Activated naive CD8-positive, alpha-beta T cell treated with anti-CD3 and anti-CD28 coated beads, Interleukin-2, amount 50 U/mL, for 24 hours (primary cell): ENCODE measurements at regions not wholly inside any gene's neighbourhood (a gene's known extent, or its start where the extent isn't known, plus 50 kb on each side); places are given as distances from the start of the nearest gene placed in this dataset.

Experiments used
- ATAC-seq: fragments of 150-1000 bp; cut with Tn5 transposase; one replicate; pipeline ENCODE4 v1.10.0; 2021
- DNase-seq: peaks from one replicate; pipeline ENCODE4 v3.0.0; 2021
- H3K27ac Mint-ChIP-seq: one replicate; pipeline ENCODE4 v1.8.0; 2021; ENCODE audit warnings: mild to moderate bottlenecking, mixed read lengths
- H3K27me3 Mint-ChIP-seq: one replicate; pipeline ENCODE4 v1.8.0; 2021; ENCODE audit warnings: mixed read lengths
- H3K36me3 Mint-ChIP-seq: one replicate; pipeline ENCODE4 v1.8.0; 2021; ENCODE audit warnings: low read depth, mixed read lengths
- H3K4me1 Mint-ChIP-seq: one replicate; pipeline ENCODE4 v1.8.0; 2021; ENCODE audit warnings: mixed read lengths
- H3K4me3 Mint-ChIP-seq: one replicate; pipeline ENCODE4 v1.8.0; 2021; ENCODE audit warnings: mild to moderate bottlenecking, moderate library complexity, mixed read lengths
- H3K9me3 Mint-ChIP-seq: one replicate; pipeline ENCODE4 v1.8.0; 2021; ENCODE audit warnings: mixed read lengths

GRCh38 chr4:66059556-66059955 is 389.3 kb upstream of the EPHA5 start:
- ATAC-seq, result no peak
- no peaks in the 10 kb centered on the region for H3K4me1 Mint-ChIP-seq
- no peak overlapping the region for H3K27ac Mint-ChIP-seq
- no peak overlapping the region for H3K4me3 Mint-ChIP-seq
- DNase-seq, result no peak
- peaks cover 22% of the 10 kb centered on the region for H3K9me3 Mint-ChIP-seq
- no peaks in the 10 kb centered on the region for H3K27me3 Mint-ChIP-seq
- H3K36me3 Mint-ChIP-seq, result no peaks in the 10 kb centered on the region

DNA sequence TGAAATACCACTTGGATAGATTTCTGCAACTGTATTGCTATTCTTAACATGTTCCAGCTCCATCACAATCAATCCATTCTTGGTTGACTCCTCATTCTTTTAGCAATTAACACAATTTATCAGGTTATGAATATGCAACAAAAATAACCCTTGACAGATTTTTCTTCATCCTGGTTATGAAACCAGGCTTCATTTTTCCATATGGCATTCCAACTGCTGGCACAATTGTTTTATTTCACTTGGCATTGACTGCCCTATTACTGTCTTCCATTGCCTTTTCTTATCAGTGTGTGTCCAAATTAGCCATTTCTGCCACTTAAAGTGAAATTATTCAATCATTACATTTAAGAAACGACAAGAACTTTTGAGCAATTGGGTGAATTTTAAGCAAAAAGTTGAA is 388.8 kb upstream of the EPHA5 start:
- H3K36me3 Mint-ChIP-seq, result no peaks in the 10 kb centered on the region
- DNase-seq (no peak), ATAC-seq (no peak)
- H3K27ac Mint-ChIP-seq, result no peak overlapping the region
- H3K27me3 Mint-ChIP-seq, result no peaks in the 10 kb centered on the region
- no peaks in the 10 kb centered on the region for H3K4me1 Mint-ChIP-seq
- H3K4me3 Mint-ChIP-seq, result no peak overlapping the region
- peaks cover 22% of the 10 kb centered on the region for H3K9me3 Mint-ChIP-seq

GRCh38 chr4:66055999-66056398 is 385.7 kb upstream of the EPHA5 start:
- Mint-ChIP-seq H3K4me1 (no peaks in the 10 kb centered on the region), H3K4me3 (no peak overlapping the region), H3K9me3 (peaks cover 22% of the 10 kb centered on the region), H3K27me3 (no peaks in the 10 kb centered on the region), H3K27ac (no peak overlapping the region), H3K36me3 (no peaks in the 10 kb centered on the region)
- DNase-seq, result no peak
- no peak for ATAC-seq

DNA sequence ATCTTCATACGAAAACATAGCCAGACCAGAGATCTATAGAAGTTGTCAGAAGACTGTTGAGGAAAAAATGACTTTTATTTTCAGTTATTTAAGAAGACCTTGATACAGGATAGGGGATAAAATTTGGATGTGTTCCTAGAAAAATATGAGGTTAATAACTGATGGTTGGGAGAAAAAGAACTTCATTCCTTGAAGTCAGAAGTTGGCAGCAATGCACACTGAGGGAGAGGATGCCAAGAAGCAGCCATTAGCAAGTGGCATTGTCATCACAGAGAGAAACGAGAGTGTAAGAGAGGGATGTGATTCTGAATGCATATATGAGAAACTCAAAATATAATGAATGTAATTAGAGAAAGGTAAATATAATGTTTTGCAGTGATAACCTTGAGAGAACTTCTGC is 382.1 kb upstream of the EPHA5 start:
- H3K9me3 Mint-ChIP-seq, result peaks cover 24% of the 10 kb centered on the region
- H3K36me3 Mint-ChIP-seq, result no peaks in the 10 kb centered on the region
- no peaks in the 10 kb centered on the region for H3K4me1 Mint-ChIP-seq
- H3K27ac Mint-ChIP-seq, result no peak overlapping the region
- no peaks in the 10 kb centered on the region for H3K27me3 Mint-ChIP-seq
- DNase-seq (no peak), ATAC-seq (no peak)
- H3K4me3 Mint-ChIP-seq, result no peak overlapping the region

DNA sequence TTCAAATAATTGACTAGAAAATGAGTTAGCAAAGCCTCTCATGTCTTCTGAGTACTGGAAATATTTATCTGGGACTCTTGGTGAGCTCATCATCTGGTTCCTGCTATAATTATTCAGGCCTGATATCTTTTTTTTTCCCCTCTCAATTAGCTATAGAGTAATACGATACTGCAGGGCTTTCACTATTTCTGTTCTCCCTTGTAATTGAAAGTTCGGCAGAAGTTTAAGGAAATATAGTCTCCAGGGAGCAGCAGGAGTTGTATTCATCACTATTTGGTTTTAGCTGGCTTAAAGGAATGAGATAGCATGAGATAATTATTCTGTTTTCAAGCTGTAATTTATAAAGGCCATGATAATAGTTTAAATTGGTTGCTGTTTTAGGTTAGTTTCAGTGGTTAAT is 378.6 kb upstream of the EPHA5 start:
- no peaks in the 10 kb centered on the region for H3K27me3 Mint-ChIP-seq
- H3K9me3 Mint-ChIP-seq, result peaks cover 13% of the 10 kb centered on the region
- no peaks in the 10 kb centered on the region for H3K36me3 Mint-ChIP-seq
- ATAC-seq, result no peak
- no peak for DNase-seq
- H3K4me1 Mint-ChIP-seq, result no peaks in the 10 kb centered on the region
- H3K4me3 Mint-ChIP-seq, result no peak overlapping the region
- H3K27ac Mint-ChIP-seq, result no peak overlapping the region

DNA sequence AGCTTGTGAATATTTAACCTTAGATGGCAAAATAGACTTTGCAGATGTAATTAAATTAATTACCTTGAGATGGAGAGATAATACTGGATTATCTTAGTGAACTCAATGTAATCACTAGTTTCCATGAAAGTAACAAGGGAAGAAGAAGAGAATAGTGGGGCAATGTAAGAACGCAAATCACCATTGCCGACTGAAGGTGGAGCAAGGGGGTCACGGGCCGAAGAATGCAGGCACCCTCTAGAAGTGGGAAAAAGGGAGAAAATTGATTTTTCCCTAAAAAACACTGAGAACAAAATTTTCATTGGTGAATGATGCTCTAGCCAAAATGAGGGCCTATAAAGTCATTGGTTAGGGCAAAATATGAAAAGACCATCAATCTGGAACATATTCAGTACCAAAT is 375.6 kb upstream of the EPHA5 start:
- Mint-ChIP-seq H3K9me3 (peaks cover 10% of the 10 kb centered on the region), H3K4me3 (no peak overlapping the region), H3K27ac (no peak overlapping the region), H3K36me3 (no peaks in the 10 kb centered on the region), H3K4me1 (no peaks in the 10 kb centered on the region), H3K27me3 (no peaks in the 10 kb centered on the region)
- DNase-seq, result no peak
- ATAC-seq, result no peak

- no peak overlapping the region for H3K4me3 Mint-ChIP-seq
- DNase-seq, result no peak
- H3K27ac Mint-ChIP-seq, result no peak overlapping the region
- no peak for ATAC-seq
- no peaks in the 10 kb centered on the region for H3K4me1 Mint-ChIP-seq
- H3K9me3 Mint-ChIP-seq, result peaks cover 10% of the 10 kb centered on the region
- no peaks in the 10 kb centered on the region for H3K27me3 Mint-ChIP-seq
- H3K36me3 Mint-ChIP-seq, result no peaks in the 10 kb centered on the region
These were observed 365.4 kb upstream of the EPHA5 start for GRCh38 chr4:66035701-66036100.

- Mint-ChIP-seq H3K4me1 (no peaks in the 10 kb centered on the region), H3K9me3 (peaks cover 10% of the 10 kb centered on the region), H3K4me3 (no peak overlapping the region), H3K27ac (no peak overlapping the region), H3K27me3 (no peaks in the 10 kb centered on the region), H3K36me3 (no peaks in the 10 kb centered on the region)
- no peak for DNase-seq
- ATAC-seq, result no peak
These were observed 364.4 kb upstream of the EPHA5 start for GRCh38 chr4:66034671-66035070.

DNA sequence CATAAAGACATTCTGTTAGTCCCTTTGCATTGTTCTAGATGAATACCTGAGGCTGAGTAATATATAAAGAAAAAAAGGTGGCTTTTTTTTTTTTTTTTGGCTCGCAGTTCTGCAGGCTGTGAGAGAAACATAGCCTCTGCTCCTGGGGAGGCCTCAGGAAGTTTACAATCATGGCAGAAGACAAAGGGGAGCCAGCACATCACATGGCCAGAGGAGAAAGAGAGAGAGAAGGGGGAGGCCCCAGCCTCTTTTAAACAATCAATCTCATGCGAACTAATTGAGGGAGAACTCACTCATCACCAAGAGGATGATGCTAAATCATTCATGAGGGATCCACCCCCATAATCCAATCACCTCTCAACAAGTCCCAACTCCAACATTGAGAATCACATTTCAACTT is 364.0 kb upstream of the EPHA5 start:
- DNase-seq (no peak), ATAC-seq (no peak)
- Mint-ChIP-seq H3K27ac (no peak overlapping the region), H3K4me3 (no peak overlapping the region), H3K9me3 (peaks cover 10% of the 10 kb centered on the region), H3K36me3 (no peaks in the 10 kb centered on the region), H3K27me3 (no peaks in the 10 kb centered on the region), H3K4me1 (no peaks in the 10 kb centered on the region)

GRCh38 chr4:66032571-66032970 is 362.3 kb upstream of the EPHA5 start:
- no peak for ATAC-seq
- Mint-ChIP-seq H3K27ac (no peak overlapping the region), H3K9me3 (peaks cover 14% of the 10 kb centered on the region), H3K4me3 (no peak overlapping the region), H3K27me3 (no peaks in the 10 kb centered on the region), H3K4me1 (no peaks in the 10 kb centered on the region), H3K36me3 (no peaks in the 10 kb centered on the region)
- no peak for DNase-seq

DNA sequence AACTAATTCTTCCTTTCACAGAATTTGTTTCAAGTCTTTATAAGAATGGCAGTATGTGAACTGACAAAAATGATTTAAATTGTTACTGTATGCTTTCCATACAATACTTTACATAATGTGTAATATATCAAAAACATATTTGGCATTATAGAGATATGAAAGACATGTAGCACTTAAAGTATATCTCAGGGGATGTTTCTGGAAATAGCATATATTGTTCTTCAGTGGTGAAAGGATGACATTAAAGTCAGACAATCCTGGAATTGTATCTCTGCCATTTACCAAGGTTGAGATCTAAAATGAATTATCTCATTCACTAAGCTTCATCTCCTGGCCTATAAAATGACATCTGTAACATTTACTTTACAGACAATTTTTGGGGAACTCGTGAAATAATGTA is 358.4 kb upstream of the EPHA5 start:
- Mint-ChIP-seq H3K4me3 (no peak overlapping the region), H3K4me1 (no peaks in the 10 kb centered on the region), H3K36me3 (no peaks in the 10 kb centered on the region), H3K9me3 (peaks cover 22% of the 10 kb centered on the region), H3K27ac (no peak overlapping the region), H3K27me3 (no peaks in the 10 kb centered on the region)
- ATAC-seq, result no peak
- no peak for DNase-seq

- peaks cover 28% of the 10 kb centered on the region for H3K9me3 Mint-ChIP-seq
These were observed 352.8 kb upstream of the EPHA5 start for GRCh38 chr4:66023061-66023460.

GRCh38 chr4:66017671-66018070 is 347.4 kb upstream of the EPHA5 start:
- DNase-seq (no peak), ATAC-seq (no peak)
- peaks cover 40% of the 10 kb centered on the region for H3K9me3 Mint-ChIP-seq
- H3K36me3 Mint-ChIP-seq, result no peaks in the 10 kb centered on the region
- H3K27me3 Mint-ChIP-seq, result no peaks in the 10 kb centered on the region
- H3K4me3 Mint-ChIP-seq, result no peak overlapping the region
- H3K27ac Mint-ChIP-seq, result no peak overlapping the region
- no peaks in the 10 kb centered on the region for H3K4me1 Mint-ChIP-seq

More at GRCh38 chr4:66023061-66023460, 352.8 kb upstream of the EPHA5 start:
- Mint-ChIP-seq H3K27ac (no peak overlapping the region), H3K4me1 (no peaks in the 10 kb centered on the region), H3K27me3 (no peaks in the 10 kb centered on the region), H3K36me3 (no peaks in the 10 kb centered on the region), H3K4me3 (no peak overlapping the region)
- no peak for ATAC-seq
- DNase-seq, result no peak

- DNase-seq, result no peak
- Mint-ChIP-seq H3K9me3 (peaks cover 39% of the 10 kb centered on the region), H3K27me3 (no peaks in the 10 kb centered on the region), H3K27ac (no peak overlapping the region), H3K4me1 (no peaks in the 10 kb centered on the region), H3K4me3 (no peak overlapping the region), H3K36me3 (no peaks in the 10 kb centered on the region)
- ATAC-seq, result no peak
These were observed 346.0 kb upstream of the EPHA5 start for GRCh38 chr4:66016240-66016639.

DNA sequence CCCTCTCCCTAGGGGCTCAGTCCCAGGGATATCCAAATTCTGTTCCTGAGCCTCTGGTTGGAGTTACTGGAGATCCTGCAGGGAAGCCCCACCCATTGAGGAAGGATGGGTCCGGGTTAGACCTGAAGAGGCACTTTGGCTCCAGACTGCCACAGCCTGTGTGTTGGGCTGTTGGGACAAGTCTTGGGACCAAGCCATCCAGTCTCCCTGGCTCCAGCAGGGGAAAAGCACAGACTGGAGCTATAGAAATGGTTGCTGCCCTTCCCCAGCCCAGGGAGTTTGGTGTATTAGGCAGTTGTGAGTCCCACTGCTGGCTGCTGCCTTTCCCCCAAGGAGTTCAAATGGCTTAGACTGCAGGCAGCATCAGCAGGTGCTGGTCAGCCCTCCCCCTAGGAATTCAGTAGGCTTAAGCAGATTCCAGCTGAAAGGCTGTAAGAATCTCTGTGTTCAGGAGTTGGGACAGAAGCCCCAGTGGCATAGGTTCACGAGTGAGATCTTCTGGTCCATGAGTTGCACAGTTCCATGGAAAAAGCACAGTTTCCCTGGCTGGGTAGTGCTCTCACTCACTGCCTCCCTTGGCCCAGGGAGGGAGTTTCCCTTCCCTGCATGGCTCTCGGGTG is 344.0 kb upstream of the EPHA5 start:
- no peak overlapping the region for H3K27ac Mint-ChIP-seq
- H3K4me1 Mint-ChIP-seq, result no peaks in the 10 kb centered on the region
- ATAC-seq (no peak), DNase-seq (no peak)
- H3K36me3 Mint-ChIP-seq, result no peaks in the 10 kb centered on the region
- H3K27me3 Mint-ChIP-seq, result no peaks in the 10 kb centered on the region
- peaks cover 42% of the 10 kb centered on the region for H3K9me3 Mint-ChIP-seq
- H3K4me3 Mint-ChIP-seq, result no peak overlapping the region

DNA sequence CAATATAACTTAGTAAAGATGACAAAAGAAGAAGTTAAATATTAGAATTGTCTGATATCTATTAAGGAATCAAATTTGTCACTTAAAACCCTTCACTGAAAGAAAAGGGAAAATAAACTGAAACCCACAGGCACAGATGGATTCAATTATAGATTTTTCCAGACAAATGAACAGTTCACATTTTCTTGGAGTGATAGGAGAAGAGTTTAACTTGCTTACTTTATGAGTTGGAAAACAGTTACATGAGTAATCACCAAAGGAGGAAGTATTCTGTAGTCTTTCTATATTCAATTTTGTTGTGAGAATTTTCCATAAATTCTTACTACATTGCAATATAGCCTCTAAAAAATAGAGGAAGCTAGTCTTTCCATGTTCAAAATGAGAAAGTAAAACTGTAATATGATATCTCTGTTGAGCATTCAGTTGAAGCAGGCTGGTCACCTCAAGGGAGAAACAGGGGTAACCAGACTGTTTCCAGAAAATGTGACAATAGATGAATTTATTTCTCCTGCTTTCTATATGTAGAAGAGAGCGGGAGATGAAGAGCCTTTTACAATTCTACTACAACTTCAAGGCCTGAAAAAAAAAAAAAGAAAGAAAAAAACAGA is 330.3 kb upstream of the EPHA5 start:
- no peak for DNase-seq
- no peak overlapping the region for H3K4me3 Mint-ChIP-seq
- ATAC-seq, result no peak
- H3K4me1 Mint-ChIP-seq, result no peaks in the 10 kb centered on the region
- H3K36me3 Mint-ChIP-seq, result no peaks in the 10 kb centered on the region
- H3K27me3 Mint-ChIP-seq, result no peaks in the 10 kb centered on the region
- no peak overlapping the region for H3K27ac Mint-ChIP-seq
- H3K9me3 Mint-ChIP-seq, result peaks cover 15% of the 10 kb centered on the region
